ENCODE measurements at regions not wholly inside any gene's neighbourhood (a gene's known extent, or its start where the extent isn't known, plus 50 kb on each side); places are given as distances from the start of the nearest gene placed in this dataset.

DNA sequence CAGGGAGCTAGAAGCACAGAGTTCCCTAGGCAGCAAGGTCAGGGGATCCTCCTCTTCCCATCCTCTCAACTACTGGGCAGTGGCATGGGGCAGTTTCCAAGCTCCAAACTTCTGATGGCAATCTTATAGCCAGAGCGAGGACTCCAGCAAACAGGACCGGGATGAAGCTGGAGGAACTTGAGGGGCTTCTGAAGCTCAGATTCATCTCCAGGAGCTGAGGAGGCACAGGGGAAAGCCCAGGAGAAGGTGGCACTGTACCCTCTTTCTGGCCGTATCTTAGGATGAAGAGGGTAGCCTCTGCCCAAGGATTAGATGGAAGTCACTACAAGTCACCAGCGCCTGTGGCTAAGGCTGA is 50.0 kb upstream of the RPL38 start:
- ATAC-seq = no peak
- Histone ChIP-seq H3K27ac (ENCODE audit: extremely low read depth, low read depth, low read length) (no peak overlapping the region), H3K9me3 (replicated peaks; ENCODE audit: control insufficient read depth, insufficient read depth, low read depth, low read length) (no peaks in the 10 kb centered on the region), H3K36me3 (ENCODE audit: control insufficient read depth, insufficient read depth, low read length) (no peaks in the 10 kb centered on the region), H4K20me1 (replicated peaks; ENCODE audit: control insufficient read depth, insufficient read depth, low read length) (no peaks in the 10 kb centered on the region; the same call in 1 of the 2 replicates), H3K4me1 (replicated peaks in 1 of 2; ENCODE audit: control insufficient read depth in 2 of 2, insufficient read depth in 2 of 2, low read length in 2 of 2) (no peaks in the 10 kb centered on the region; a peak in 1 of 5 replicates), H3K4me3 (no peak overlapping the region), H3K4me2 (ENCODE audit: insufficient read depth, low read length) (no peak overlapping the region), H3K79me2 (ENCODE audit: control insufficient read depth, insufficient read depth, low read length) (no peaks in the 10 kb centered on the region), H3K9me1 (ENCODE audit: control insufficient read depth, insufficient read depth, low read length) (no peaks in the 10 kb centered on the region), H3K9ac (ENCODE audit: insufficient read depth in 1 of 2, low read depth in 2 of 2, low read length in 2 of 2) (no peak overlapping the region), H2AFZ (ENCODE audit: low read depth, low read length) (no peak overlapping the region), H3K27me3 (ENCODE audit: control insufficient read depth in 2 of 2, insufficient read depth in 2 of 2, low read length in 2 of 2) (peaks cover 7 to 57% of the 10 kb centered on the region in 2 experiments; a peak in 4 of 5 replicates)
- POLR2A ChIA-PET = interaction anchor here (0.6 to 0.7 kb wide), 2 partner anchors 14 to 85 kb away, joined by 4 to 5 read pairs; no protein-coding TSS in a partner anchor
- no TSS peak for BruUV-seq (replicated peaks)
- WGBS (ENCODE audit: insufficient coverage, low coverage, missing lambda C conversion rate) = 0% methylated on average over 4 of the region's 4 CpGs
- CTCF ChIA-PET (ENCODE audit: low intra/inter-chr PET ratio) = no interaction called here
- intact Hi-C loops (cut with micrococcal nuclease) = no loop called here
- FAIRE-seq = no peak
- in situ Hi-C loops (cut with MboI) = no loop called here
- no peak for DNase-seq (ENCODE audit: extremely low read depth in 1 of 4, low spot score in 3 of 4)
- TF ChIP-seq HEY1 (CRISPR knock-in tag; IDR thresholded peaks at IDR 0.05; ENCODE audit: borderline replicate concordance) (no peak), RNF219 (CRISPR knock-in tag; IDR thresholded peaks at IDR 0.05) (no peak), XRCC4 (IDR thresholded peaks at IDR 0.05; ENCODE audit: extremely low read depth, insufficient read depth, insufficient read length) (no peak), CCAR2 (IDR thresholded peaks at IDR 0.05; ENCODE audit: low read depth, low read length) (no peak), ZBTB40 (IDR thresholded peaks at IDR 0.05) (no peak), ZBTB40 (CRISPR knock-in tag; IDR thresholded peaks at IDR 0.05) (no peak), PKNOX1 (IDR thresholded peaks at IDR 0.05) (no peak)
- TF ChIP-seq, protein P1, sequence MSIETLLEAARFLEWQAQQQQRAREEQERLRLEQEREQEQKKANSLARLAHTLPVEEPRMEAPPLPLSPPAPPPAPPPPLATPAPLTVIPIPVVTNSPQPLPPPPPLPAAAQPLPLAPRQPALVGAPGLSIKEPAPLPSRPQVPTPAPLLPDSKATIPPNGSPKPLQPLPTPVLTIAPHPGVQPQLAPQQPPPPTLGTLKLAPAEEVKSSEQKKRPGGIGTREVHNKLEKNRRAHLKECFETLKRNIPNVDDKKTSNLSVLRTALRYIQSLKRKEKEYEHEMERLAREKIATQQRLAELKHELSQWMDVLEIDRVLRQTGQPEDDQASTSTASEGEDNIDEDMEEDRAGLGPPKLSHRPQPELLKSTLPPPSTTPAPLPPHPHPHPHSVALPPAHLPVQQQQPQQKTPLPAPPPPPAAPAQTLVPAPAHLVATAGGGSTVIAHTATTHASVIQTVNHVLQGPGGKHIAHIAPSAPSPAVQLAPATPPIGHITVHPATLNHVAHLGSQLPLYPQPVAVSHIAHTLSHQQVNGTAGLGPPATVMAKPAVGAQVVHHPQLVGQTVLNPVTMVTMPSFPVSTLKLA (conservative IDR thresholded peaks at IDR 0.05) = no peak
